ENCODE measurements at regions not wholly inside any gene's neighbourhood (a gene's known extent, or its start where the extent isn't known, plus 50 kb on each side); places are given as distances from the start of the nearest gene placed in this dataset.

DNA sequence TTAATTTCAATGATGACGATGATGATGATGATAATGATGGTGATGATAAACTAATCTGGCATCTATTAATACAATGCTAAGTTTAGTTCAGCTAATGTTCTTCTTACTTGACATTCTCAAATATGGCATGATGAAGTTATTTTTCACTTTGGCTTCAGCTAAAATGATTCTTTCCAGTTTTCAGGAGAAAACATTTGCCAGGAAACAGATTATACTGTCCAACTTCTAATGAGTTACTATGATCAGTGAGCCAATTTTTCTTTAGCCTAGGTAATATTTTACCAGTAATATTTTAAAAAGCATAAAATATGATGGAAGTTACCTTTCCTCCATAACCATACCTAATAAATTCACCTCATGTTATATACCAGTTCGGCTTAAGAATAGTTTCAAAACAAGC, 245.7 kb upstream of the CSNK1A1L start (continued):
- no peak for TF ChIP-seq OVOL3 (tag by site-specific recombination; IDR thresholded peaks at IDR 0.05)
- TF ChIP-seq ZNF19 (tag by site-specific recombination; IDR thresholded peaks at IDR 0.05; ENCODE audit: low read depth) = no peak
- TF ChIP-seq TCF7L2 (IDR thresholded peaks at IDR 0.05; ENCODE audit: borderline replicate concordance, low read depth, low read length) = no peak
- TF ChIP-seq ZEB2 (tag by site-specific recombination; IDR thresholded peaks at IDR 0.05) = no peak
- TF ChIP-seq, protein P1, sequence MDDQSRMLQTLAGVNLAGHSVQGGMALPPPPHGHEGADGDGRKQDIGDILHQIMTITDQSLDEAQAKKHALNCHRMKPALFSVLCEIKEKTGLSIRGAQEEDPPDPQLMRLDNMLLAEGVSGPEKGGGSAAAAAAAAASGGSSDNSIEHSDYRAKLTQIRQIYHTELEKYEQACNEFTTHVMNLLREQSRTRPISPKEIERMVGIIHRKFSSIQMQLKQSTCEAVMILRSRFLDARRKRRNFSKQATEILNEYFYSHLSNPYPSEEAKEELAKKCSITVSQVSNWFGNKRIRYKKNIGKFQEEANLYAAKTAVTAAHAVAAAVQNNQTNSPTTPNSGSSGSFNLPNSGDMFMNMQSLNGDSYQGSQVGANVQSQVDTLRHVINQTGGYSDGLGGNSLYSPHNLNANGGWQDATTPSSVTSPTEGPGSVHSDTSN (CRISPR knock-in tag; IDR thresholded peaks at IDR 0.05) = no peak
- TF ChIP-seq ZNF133 (tag by site-specific recombination; IDR thresholded peaks at IDR 0.05) = no peak
- TF ChIP-seq PRDM1 (tag by site-specific recombination; IDR thresholded peaks at IDR 0.05) = no peak
- TF ChIP-seq ZNF707 (tag by site-specific recombination; IDR thresholded peaks at IDR 0.05) = no peak
- no peak for TF ChIP-seq ZNF23 (tag by site-specific recombination; IDR thresholded peaks at IDR 0.05; ENCODE audit: borderline replicate concordance)

DNA sequence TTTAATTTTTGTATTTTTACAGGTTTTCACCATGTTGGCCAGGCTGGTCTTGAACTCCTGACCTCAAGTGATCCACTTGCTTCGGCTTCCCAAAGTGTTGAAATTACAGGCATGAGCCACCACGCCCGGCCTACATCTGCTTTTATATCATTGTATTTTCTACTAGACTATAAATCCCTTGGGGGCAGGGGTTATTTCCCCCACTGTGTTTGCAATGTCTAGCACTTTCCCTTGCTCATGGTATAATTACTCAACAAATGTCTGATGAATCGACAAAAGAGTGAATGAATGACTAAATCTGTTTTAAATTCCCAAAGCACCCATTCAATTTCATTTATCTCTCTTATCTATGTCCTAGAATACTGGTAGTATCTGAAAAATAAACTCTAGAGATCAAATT, 244.5 kb upstream of the CSNK1A1L start:
- POLR2A ChIA-PET = no interaction called here
- TF ChIP-seq ZNF626 (tag by site-specific recombination; IDR thresholded peaks at IDR 0.05) (no peak), SP2 (tag by site-specific recombination; IDR thresholded peaks at IDR 0.05) (no peak)
- CTCF ChIA-PET = no interaction called here
- H3K27ac ChIP-seq (ENCODE audit: extremely low read depth, low read depth, low read length) = no peak overlapping the region
- H3K4me3 ChIP-seq (ENCODE audit: low read depth, low read length) = no peak overlapping the region
- H3K4me1 ChIP-seq (ENCODE audit: control insufficient read depth, insufficient read depth, low read length) = no peaks in the 10 kb centered on the region
- no peaks in the 10 kb centered on the region for H3K9me3 ChIP-seq (ENCODE audit: control insufficient read depth, insufficient read depth, low read depth, low read length)
- H3K36me3 ChIP-seq (ENCODE audit: control insufficient read depth in 2 of 2, insufficient read depth in 1 of 2, low read length in 2 of 2) = no peaks in the 10 kb centered on the region

- H3K4me1 ChIP-seq (ENCODE audit: control insufficient read depth, insufficient read depth, low read length) = no peaks in the 10 kb centered on the region
- no peak overlapping the region for H3K27ac ChIP-seq (ENCODE audit: extremely low read depth, low read depth, low read length)
- ChIA-PET CTCF (no interaction called here), POLR2A (no interaction called here)
- TF ChIP-seq, protein P1 (CRISPR knock-in tag; IDR thresholded peaks at IDR 0.05) = no peak
- no peak for TF ChIP-seq ZNF211 (tag by site-specific recombination; IDR thresholded peaks at IDR 0.05; ENCODE audit: low read depth)
- TF ChIP-seq ZNF548 (tag by site-specific recombination; IDR thresholded peaks at IDR 0.05) = no peak
- no peak for TF ChIP-seq ZNF133 (tag by site-specific recombination; IDR thresholded peaks at IDR 0.05)
- TF ChIP-seq GLI2 (tag by site-specific recombination; IDR thresholded peaks at IDR 0.05; ENCODE audit: borderline replicate concordance, low read depth) = no peak
- TF ChIP-seq YY1 (tag by site-specific recombination; IDR thresholded peaks at IDR 0.05) = no peak
- no peak for TF ChIP-seq ZNF530 (tag by site-specific recombination; IDR thresholded peaks at IDR 0.05; ENCODE audit: low read depth)
- TF ChIP-seq ZSCAN23 (tag by site-specific recombination; IDR thresholded peaks at IDR 0.05) = no peak
- no peak for TF ChIP-seq ZBTB8A (tag by site-specific recombination; IDR thresholded peaks at IDR 0.05)
- TF ChIP-seq, protein P2, sequence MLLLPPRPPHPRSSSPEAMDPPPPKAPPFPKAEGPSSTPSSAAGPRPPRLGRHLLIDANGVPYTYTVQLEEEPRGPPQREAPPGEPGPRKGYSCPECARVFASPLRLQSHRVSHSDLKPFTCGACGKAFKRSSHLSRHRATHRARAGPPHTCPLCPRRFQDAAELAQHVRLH (tag by site-specific recombination; IDR thresholded peaks at IDR 0.05) = no peak
- no peak for TF ChIP-seq ZNF2 (tag by site-specific recombination; IDR thresholded peaks at IDR 0.05)
- TF ChIP-seq, protein P3, sequence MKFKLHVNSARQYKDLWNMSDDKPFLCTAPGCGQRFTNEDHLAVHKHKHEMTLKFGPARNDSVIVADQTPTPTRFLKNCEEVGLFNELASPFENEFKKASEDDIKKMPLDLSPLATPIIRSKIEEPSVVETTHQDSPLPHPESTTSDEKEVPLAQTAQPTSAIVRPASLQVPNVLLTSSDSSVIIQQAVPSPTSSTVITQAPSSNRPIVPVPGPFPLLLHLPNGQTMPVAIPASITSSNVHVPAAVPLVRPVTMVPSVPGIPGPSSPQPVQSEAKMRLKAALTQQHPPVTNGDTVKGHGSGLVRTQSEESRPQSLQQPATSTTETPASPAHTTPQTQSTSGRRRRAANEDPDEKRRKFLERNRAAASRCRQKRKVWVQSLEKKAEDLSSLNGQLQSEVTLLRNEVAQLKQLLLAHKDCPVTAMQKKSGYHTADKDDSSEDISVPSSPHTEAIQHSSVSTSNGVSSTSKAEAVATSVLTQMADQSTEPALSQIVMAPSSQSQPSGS (tag by site-specific recombination; IDR thresholded peaks at IDR 0.05; ENCODE audit: low read depth) = no peak
- TF ChIP-seq ZNF214 (tag by site-specific recombination; IDR thresholded peaks at IDR 0.05; ENCODE audit: borderline replicate concordance) = no peak
- no peak for TF ChIP-seq HOXA7 (CRISPR knock-in tag; IDR thresholded peaks at IDR 0.05; ENCODE audit: borderline replicate concordance)
- TF ChIP-seq MEIS1 (CRISPR knock-in tag; IDR thresholded peaks at IDR 0.05; ENCODE audit: borderline replicate concordance) = no peak
- no peak for TF ChIP-seq GLI4 (tag by site-specific recombination; IDR thresholded peaks at IDR 0.05)
- TF ChIP-seq, protein P4, sequence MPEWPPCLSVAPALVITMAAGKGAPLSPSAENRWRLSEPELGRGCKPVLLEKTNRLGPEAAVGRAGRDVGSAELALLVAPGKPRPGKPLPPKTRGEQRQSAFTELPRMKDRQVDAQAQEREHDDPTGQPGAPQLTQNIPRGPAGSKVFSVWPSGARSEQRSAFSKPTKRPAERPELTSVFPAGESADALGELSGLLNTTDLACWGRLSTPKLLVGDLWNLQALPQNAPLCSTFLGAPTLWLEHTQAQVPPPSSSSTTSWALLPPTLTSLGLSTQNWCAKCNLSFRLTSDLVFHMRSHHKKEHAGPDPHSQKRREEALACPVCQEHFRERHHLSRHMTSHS (tag by site-specific recombination; IDR thresholded peaks at IDR 0.05) = no peak
- H3K36me3 ChIP-seq (ENCODE audit: control insufficient read depth in 2 of 2, insufficient read depth in 1 of 2, low read length in 2 of 2) = no peaks in the 10 kb centered on the region
- no peak overlapping the region for H3K4me3 ChIP-seq (ENCODE audit: low read depth, low read length)
- H3K9me3 ChIP-seq (ENCODE audit: control insufficient read depth, insufficient read depth, low read depth, low read length) = no peaks in the 10 kb centered on the region
Measured at GRCh38 chr13:37348916-37349643, 243.6 kb upstream of the CSNK1A1L start.

Data from HEK293 (cell line).